Pons (tissue), 1 donor: ENCODE measurements at regions not wholly inside any gene's neighbourhood (a gene's known extent, or its start where the extent isn't known, plus 50 kb on each side); places are given as distances from the start of the nearest gene placed in this dataset.
A peak's percentile ranks its signal among the peaks of the same experiment; 100 is the strongest.

Experiments
- DNase-seq: peaks from one replicate; pipeline ENCODE4 v3.0.0-alpha.2; 2016; ENCODE audit warnings: low spot score

GRCh38 chrX:146144039-146144438 is 326.4 kb downstream of the SLITRK2 start:
- no peak for DNase-seq

GRCh38 chrX:146154191-146154590 is 336.6 kb downstream of the SLITRK2 start:
- no peak for DNase-seq

- DNase-seq, result no peak
Measured at GRCh38 chrX:146160443-146161203, 343.0 kb downstream of the SLITRK2 start.

- no peak for DNase-seq
Measured at GRCh38 chrX:146173742-146174141, 356.1 kb downstream of the SLITRK2 start.

- DNase-seq, result no peak
Measured at GRCh38 chrX:146181858-146182257, 364.2 kb downstream of the SLITRK2 start.

- no peak for DNase-seq
Measured at GRCh38 chrX:146186540-146186939, 368.9 kb downstream of the SLITRK2 start.

GRCh38 chrX:146189371-146189770 is 371.7 kb downstream of the SLITRK2 start:
- peak; percentile 1 for DNase-seq

- DNase-seq, result no peak
Measured at GRCh38 chrX:146208821-146209220, 391.2 kb downstream of the SLITRK2 start.

- DNase-seq, result no peak
Measured at GRCh38 chrX:146224442-146224841, 406.8 kb downstream of the SLITRK2 start.

- DNase-seq, result no peak
Measured at GRCh38 chrX:146238173-146238572, 420.5 kb downstream of the SLITRK2 start.

GRCh38 chrX:146241902-146242301 is 424.3 kb downstream of the SLITRK2 start:
- no peak for DNase-seq

- no peak for DNase-seq
Measured at GRCh38 chrX:146243041-146243440, 425.4 kb downstream of the SLITRK2 start.

- no peak for DNase-seq
Measured at GRCh38 chrX:146259207-146259606, 441.6 kb downstream of the SLITRK2 start.

GRCh38 chrX:146264763-146265375 is 447.2 kb downstream of the SLITRK2 start:
- DNase-seq, result peak; percentile 1

GRCh38 chrX:146278381-146278780 is 460.8 kb downstream of the SLITRK2 start:
- DNase-seq, result peak; percentile 6
